Astrocyte of the hippocampus (primary cell): ENCODE measurements at regions not wholly inside any gene's neighbourhood (a gene's known extent, or its start where the extent isn't known, plus 50 kb on each side); places are given as distances from the start of the nearest gene placed in this dataset.

Source experiments
- DNase-seq: peaks from one replicate; pipeline ENCODE4 v3.0.0; 2011; ENCODE audit warnings: low read depth, low spot score

DNA sequence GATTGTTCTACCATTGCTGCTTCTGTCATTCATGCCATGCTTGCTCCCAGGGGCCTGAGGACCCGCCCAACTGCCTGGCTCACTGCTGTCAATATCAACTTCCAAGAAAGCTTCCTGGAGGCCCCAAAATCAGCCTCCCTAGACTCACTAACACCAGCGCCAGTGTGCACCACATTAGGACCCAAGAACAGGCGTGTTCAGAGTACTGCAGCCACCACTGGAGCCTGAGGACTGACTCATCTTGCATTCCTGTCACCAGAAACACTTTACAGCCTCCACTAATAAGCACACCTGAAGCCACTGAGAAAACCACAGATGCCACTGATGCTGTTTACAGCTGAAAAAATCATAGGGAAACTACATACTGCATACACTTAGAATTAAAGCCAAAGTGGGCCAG lies 1284.3 kb downstream of the TYW1 start:
- DNase-seq = no peak

GRCh38 chr7:68288144-68288593 lies 1291.5 kb downstream of the TYW1 start:
- no peak for DNase-seq

DNA sequence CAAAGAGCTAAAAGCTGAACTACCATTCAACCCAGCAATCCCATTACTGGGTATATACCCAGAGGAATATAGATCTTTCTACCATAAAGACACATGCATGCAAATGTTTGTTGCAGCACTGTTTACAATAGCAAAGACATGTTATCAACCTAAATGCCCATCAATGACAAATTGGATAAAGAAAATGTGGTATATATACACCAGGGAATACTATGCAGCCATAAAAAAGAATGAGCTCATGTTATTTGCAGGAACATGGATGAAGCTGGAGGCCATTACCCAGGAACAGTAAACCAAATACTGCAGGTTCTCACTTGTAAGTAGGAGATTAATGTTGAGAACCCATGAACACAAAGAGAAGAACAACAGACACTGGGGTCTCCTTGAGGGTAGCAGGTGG lies 1295.1 kb downstream of the TYW1 start:
- no peak for DNase-seq

- DNase-seq = no peak
Observed at GRCh38 chr7:68295386-68295785, 1298.8 kb downstream of the TYW1 start.

DNA sequence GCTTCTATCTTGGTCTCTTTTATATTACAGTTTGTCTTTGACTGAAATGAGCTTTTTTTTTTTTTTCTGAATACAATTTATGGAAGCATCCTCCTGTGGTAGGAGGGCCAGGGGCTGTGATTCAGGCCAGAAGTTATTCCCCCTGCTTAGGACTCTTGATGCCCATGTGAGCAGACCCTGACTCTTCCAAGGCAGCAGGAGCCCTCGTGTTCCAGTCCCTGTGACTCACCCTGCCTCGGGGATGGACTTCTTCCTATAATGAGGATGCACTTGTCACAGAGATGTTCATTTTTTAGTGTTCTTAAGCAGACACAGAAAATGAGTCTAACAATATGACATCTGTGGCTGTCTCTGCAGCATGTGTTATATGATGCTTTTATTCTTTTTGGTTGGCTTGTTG lies 1293.7 kb upstream of the AUTS2 start:
- DNase-seq = no peak

GRCh38 chr7:68306692-68307107 lies 1291.6 kb upstream of the AUTS2 start:
- no peak for DNase-seq

DNA sequence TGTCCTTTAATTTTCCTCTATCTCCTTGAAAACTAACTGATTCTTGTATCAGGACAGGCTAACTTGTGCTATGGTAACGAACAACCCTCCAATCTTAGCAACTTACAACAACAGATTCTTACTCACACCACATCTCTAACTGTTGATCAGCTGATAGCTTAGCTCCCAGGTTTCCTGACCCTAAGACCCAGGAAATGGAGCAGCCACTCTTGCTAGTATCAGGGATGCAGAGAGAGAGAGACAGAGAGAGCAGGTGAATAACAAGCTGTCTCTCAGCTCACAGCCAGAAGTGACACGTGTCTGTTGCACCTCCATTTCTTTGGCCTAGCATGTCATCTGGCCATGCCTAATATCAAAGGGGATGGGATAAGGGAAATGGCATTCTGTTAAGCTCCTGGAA lies 1289.0 kb upstream of the AUTS2 start:
- DNase-seq = no peak

- peak; percentile 67 for DNase-seq
Observed at GRCh38 chr7:68309806-68310205, 1288.5 kb upstream of the AUTS2 start.

- no peak for DNase-seq
Observed at GRCh38 chr7:68311958-68312357, 1286.3 kb upstream of the AUTS2 start.

- no peak for DNase-seq
Observed at GRCh38 chr7:68313806-68314205, 1284.5 kb upstream of the AUTS2 start.

DNA sequence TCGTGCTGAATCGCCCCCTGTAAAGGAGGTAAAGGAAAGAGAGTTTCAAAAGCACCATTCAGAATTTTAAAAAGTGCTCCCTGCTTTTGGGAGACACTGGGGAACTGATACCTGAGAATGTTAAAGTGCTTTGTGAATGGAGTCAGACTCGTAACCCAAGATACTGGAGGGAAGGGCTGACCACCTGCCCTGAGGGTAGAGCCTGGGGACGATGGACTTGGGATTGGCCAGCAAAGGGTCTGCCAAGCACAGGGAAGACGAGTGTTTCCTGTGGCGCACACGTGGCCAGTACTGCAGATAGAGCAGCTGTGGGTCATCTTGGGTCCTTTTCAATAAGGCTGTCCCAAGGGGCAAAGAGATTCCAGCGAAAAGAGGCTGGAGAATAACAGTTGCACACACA lies 1284.1 kb upstream of the AUTS2 start:
- DNase-seq = no peak

- DNase-seq = peak; percentile 6
Observed at GRCh38 chr7:68317476-68317875, 1280.8 kb upstream of the AUTS2 start.

GRCh38 chr7:68319061-68319460 lies 1279.2 kb upstream of the AUTS2 start:
- DNase-seq = no peak

GRCh38 chr7:68321076-68321639 lies 1277.1 kb upstream of the AUTS2 start:
- DNase-seq = peak; percentile 72

DNA sequence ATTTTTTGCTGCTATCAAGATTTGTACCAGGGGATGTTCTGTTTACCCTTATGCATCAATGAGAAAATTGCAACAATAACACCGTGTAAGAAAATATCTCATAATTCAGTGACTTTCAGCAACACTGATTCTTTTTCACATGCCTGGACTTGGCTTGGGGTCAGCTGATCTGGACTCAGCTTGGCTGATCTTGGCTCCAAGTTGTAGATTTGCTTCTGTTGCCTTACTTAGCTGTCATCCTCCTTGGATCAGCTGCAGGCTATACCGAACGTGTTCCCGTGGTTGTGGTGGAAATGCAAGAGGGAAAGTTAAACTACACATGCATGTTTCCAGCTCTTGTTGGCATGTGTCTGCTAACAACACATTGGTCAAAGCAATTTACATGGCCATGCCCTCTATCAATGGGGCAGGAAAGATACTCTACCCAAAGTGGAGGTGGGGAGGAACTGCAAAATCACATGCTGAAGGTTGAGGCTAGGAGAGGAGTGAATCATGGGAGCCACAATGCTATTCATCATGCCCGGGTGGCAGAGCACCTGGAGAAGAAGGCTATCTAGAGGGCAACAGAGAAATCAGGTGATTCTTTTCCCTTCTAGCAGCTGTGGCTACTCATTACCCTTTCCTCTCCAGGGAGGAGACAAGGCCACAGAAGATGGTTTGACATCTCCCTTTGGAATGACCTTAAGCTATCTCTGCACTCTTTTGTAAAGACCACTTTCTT lies 1276.3 kb upstream of the AUTS2 start:
- DNase-seq = peak; percentile 41

GRCh38 chr7:68324621-68325020 lies 1273.7 kb upstream of the AUTS2 start:
- no peak for DNase-seq

DNA sequence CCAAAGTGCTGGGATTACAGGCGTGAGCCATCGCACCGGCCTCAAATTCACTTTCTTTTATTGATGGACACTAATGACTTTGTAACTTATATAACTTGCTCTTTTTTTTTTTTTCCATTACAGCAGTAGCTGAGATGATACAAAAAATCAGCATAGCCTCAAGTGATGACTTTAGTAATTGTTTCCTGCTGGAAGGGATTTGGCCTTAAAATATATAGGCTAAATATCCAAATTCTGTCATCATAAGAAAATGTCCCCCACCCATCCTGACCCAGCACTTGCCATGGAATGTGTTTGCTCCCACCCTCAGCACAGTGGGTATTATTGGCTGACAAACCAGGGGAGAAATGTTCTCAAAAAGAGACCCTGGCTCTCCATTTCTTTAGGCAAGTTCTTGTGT lies 1264.1 kb upstream of the AUTS2 start:
- DNase-seq = no peak

DNA sequence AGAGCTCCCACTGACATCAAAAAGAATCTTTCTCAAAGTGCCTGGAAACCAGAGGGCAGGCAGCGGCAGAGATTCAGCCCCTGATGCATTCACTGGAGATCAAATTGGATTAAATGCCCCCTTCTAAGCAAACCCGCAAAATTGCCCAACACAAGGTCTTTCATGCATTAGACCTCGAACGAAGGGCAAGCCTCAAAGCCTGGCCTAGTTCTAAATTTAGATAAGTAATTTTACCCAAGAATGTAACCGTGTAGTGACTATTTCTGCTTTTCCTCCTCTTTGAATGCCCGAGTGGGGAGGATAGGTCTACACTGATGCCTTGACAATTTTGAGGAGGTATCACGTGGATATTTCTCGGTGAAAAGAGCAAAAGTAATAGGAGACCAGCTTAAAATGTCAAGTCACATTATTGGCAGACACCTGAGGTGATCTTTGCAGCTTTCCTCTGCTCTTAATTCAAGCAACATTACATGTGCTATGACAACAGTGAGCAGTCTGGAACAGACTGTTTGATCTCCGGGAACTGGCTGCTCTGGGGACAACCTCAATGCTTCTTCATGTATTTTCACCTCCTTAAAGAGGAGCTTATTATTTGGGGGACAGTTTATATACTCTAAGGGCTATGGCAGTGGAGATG lies 1263.5 kb upstream of the AUTS2 start:
- no peak for DNase-seq

DNA sequence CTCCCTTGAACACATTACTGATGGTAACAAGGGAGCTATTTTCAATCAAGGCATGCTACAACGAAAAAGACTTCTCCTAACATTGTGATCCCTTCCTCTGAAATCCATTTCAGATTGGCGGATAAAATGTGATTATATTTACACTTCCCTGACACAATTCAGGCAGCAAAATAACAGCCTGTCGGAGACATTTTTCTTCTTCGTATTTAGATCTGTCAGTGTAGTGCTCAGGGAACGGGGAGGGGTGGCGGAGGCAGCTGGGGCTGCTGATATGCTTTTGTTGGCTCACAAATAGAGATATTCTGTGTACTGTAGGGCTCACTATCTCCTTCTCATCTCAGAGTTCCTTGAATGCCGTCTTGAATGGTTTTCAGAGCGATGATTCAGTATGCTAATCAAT lies 1261.7 kb upstream of the AUTS2 start:
- DNase-seq = no peak

GRCh38 chr7:68348401-68348800 lies 1249.9 kb upstream of the AUTS2 start:
- no peak for DNase-seq

- DNase-seq = no peak
Observed at GRCh38 chr7:68362745-68363518, 1235.3 kb upstream of the AUTS2 start.

GRCh38 chr7:68364886-68365625 lies 1233.2 kb upstream of the AUTS2 start:
- DNase-seq = peak; percentile 22
